OCI-LY3 (cell line): ENCODE measurements at regions not wholly inside any gene's neighbourhood (a gene's known extent, or its start where the extent isn't known, plus 50 kb on each side); places are given as distances from the start of the nearest gene placed in this dataset.

Experiments used
- CTCF ChIP-seq: fragments of 200-600, 300-600 bp; sonication (generic); IDR thresholded peaks from 2 replicates; pipeline ENCODE4 v1.5.1; 2014; ENCODE audit warnings: antibody characterized with exemption, low read length, low read depth
- EZH2phosphoT487 ChIP-seq: fragments of 200-600 bp; shearing (Covaris generic); IDR thresholded peaks from 2 replicates; pipeline ENCODE4 v1.6.1; 2018; ENCODE audit warnings: antibody characterized with exemption, mixed run types, low read depth

- no peak for TF ChIP-seq CTCF
- TF ChIP-seq EZH2phosphoT487 = no peak
Measured at GRCh38 chr4:57193209-57193810, 83.1 kb upstream of the IGFBP7 start.
